ENCODE measurements at regions not wholly inside any gene's neighbourhood (a gene's known extent, or its start where the extent isn't known, plus 50 kb on each side); places are given as distances from the start of the nearest gene placed in this dataset.

- TF ChIP-seq ZNF462 (CRISPR knock-in tag; IDR thresholded peaks at IDR 0.05) (no peak), EZH2 (IDR thresholded peaks at IDR 0.05; ENCODE audit: low read depth, unreplicated experiment) (no peak)
These were observed 102.1 kb upstream of the LNX1 start (continued) for GRCh38 chr4:53693408-53693807.

- Mint-ChIP-seq H3K36me3 (ENCODE audit: low read depth) (no peaks in the 10 kb centered on the region), H3K9me3 (no peaks in the 10 kb centered on the region), H3K27ac (no peak overlapping the region), H3K27me3 (ENCODE audit: insufficient read depth, low read depth, poor library complexity) (peaks cover 6% of the 10 kb centered on the region), H3K4me3 (no peak overlapping the region), H3K4me1 (no peaks in the 10 kb centered on the region)
- no peak for ATAC-seq
- Histone ChIP-seq H3K79me2 (replicated peaks; ENCODE audit: insufficient read depth) (no peaks in the 10 kb centered on the region), H4K20me1 (replicated peaks; ENCODE audit: insufficient read depth) (no peaks in the 10 kb centered on the region), H3K9me2 (ENCODE audit: insufficient read depth) (peaks cover 4% of the 10 kb centered on the region; the same call in 1 of the 2 replicates), H3F3A (replicated peaks; ENCODE audit: low read depth) (no peaks in the 10 kb centered on the region), H3K36me3 (ENCODE audit: insufficient read depth) (no peaks in the 10 kb centered on the region), H3K4me1 (ENCODE audit: insufficient read depth) (no peaks in the 10 kb centered on the region), H3K4me3 (no peak overlapping the region), H3K4me2 (no peak overlapping the region), H2AFZ (no peak overlapping the region), H3K27ac (ENCODE audit: low read depth) (no peak overlapping the region), H3K27me3 (ENCODE audit: insufficient read depth) (no peaks in the 10 kb centered on the region)
- DNase-seq (ENCODE audit: low spot score), result no peak
- TF ChIP-seq REST (IDR thresholded peaks at IDR 0.05; ENCODE audit: unreplicated experiment), result no peak
These were observed 97.0 kb upstream of the LNX1 start for GRCh38 chr4:53688186-53688790.

Data from GM23338 (cell line).